HTR-8/SVneo (cell line): ENCODE measurements at regions not wholly inside any gene's neighbourhood (a gene's known extent, or its start where the extent isn't known, plus 50 kb on each side); places are given as distances from the start of the nearest gene placed in this dataset.
A peak's percentile ranks its signal among the peaks of the same experiment; 100 is the strongest.

Experiments used
- DNase-seq: peaks from one replicate; pipeline ENCODE4 v3.0.0; 2011; ENCODE audit warnings: low spot score, mixed read lengths; ENCODE audit not compliant: insufficient read length
- FAIRE-seq: peaks from 2 replicates; lab custom pipeline; 2011; peaks lifted over from hg19 to GRCh38; lab: Jason Lieb, UNC

GRCh38 chr12:4223273-4223845 is 50.2 kb upstream of the CCND2 start:
- no peak for FAIRE-seq
- no peak for DNase-seq

GRCh38 chr12:4221258-4221620 is 52.3 kb upstream of the CCND2 start:
- no peak for DNase-seq

DNA sequence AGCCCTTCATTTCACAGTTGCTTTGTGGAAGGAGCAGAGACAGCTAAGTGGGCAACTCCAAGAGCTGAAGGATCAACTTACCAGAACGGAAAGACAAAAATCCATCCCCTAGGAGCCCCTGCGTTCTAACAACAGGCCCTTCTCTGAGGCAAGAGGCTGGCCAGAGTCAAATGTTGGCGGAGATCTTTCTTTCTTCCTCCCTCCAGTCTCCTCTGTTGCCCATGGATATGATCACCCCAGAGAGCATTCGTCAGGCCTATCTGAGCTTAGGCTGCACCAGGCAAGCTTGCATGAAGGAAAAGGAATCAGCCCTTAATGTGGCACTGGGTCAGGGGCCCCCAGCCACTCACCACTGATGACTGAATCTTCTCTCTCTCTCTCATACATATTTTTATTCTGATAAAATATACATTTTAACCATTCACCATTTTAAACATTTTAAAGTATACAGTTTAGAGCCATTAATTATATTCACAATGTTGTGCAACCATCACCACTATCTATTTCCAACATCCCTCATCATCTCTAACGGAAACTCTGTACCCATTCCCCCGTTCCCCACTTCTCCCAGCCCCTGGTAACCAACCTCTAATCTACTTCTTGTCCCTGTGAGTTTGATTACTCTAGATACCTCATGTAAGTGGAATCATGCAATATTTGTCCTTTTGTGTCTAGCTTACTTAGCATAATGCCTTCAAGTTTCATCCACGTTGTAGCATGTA is 52.9 kb upstream of the CCND2 start:
- FAIRE-seq, result no peak
- DNase-seq, result no peak

More at GRCh38 chr12:4221258-4221620, 52.3 kb upstream of the CCND2 start:
- FAIRE-seq, result no peak

DNA sequence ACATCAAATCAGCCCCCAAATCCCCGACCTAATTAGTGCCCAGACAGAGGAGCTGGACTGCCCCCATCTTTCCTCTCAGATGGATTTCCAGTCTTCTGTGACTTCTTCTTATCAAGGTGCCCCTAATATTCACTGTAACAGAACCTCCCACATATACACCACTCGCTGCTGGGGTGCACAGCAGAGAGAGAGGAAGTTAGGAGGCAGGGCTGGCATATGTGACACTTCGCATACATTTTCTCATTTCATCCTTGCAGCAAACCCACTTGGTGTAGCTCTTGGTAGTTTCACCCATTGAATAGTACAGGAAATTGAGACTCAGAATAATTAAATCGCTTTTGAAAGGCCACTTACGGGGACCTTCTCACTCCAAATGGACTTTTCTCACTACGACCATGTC is 56.5 kb upstream of the CCND2 start:
- no peak for FAIRE-seq
- no peak for DNase-seq

- DNase-seq (no peak), FAIRE-seq (no peak)
These were observed 57.2 kb upstream of the CCND2 start for GRCh38 chr12:4216187-4216927.

- DNase-seq, result no peak
- no peak for FAIRE-seq
These were observed 58.1 kb upstream of the CCND2 start for GRCh38 chr12:4215229-4216186.

DNA sequence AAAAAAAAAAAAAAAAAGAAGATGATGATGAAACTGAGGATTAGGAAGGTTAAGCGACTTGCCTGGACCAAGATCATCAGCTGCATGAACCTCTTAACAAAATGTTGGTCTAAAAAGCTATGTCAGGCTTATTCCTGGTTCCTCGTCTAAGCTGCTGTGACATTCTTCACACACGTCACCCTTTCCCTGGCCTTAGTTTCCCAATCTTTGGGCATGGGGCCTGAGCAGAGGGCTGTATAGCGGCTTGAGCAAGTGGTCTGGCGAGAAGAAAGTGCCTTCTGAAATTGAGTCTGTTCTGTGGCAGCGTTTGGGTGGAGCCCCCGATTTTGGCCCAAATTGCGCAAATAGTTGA is 58.7 kb upstream of the CCND2 start:
- no peak for DNase-seq

DNA sequence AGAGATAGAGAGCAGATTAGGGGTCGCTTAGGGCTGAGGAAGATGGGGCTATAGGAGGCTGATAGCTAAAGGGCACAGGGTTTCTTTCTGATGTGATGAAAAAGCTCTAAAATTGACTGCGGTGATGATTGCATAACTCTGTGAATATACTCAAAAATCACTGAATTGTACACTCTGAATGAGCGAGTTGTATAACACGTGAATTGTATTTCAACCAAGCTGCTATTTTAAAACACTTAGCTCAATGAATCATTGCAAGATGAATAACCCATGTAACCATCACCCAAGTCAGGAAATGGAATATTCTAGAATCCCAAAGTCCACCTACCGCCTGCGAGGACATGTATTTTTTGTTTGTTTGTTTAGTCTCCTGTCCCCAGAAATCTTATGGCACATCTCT is 60.1 kb upstream of the CCND2 start:
- DNase-seq, result no peak
- FAIRE-seq, result no peak

More for the DNA sequence above, 58.7 kb upstream of the CCND2 start:
- no peak for FAIRE-seq

DNA sequence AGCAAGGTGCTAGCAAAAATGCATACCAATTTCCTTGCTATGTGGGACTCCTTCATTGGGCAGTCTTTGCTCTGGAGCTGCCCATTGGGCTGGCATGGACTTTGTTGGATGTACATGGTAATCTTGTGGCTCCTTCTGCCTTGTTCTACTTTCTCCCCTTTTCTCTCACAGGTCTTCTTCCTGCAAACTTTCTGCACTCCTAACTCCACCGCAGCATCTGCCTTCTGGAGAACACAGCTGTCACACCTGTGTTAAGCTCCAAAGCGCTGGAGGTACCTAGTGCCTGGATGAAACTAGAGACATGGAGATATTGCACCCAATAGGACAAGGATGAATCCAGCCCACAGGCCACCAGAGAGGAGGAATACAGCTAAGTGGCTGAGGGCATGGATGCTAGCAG is 60.7 kb upstream of the CCND2 start:
- no peak for DNase-seq
- no peak for FAIRE-seq

GRCh38 chr12:4211372-4211771 is 62.2 kb upstream of the CCND2 start:
- DNase-seq (no peak), FAIRE-seq (peak; percentile 23)

DNA sequence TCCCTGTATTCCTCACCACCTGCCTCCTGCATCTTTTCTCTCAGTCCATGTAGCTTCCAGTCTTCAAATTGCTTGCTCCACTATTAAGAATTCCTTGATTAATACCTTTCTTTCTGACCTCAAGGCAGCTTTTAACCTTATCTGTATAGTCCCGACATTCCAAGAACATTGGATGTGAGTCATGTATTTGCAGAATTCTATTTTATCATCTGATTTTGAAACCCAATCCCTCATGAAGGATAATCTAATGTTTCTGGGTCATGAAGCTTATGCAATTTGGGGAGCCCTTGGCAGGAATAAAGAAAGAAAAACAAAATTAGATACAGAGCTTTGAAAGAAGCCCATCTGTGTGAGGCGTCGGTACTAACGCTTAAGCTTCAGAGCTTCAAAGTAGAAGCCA is 63.4 kb upstream of the CCND2 start:
- no peak for FAIRE-seq
- DNase-seq, result no peak

GRCh38 chr12:4206470-4206869 is 67.1 kb upstream of the CCND2 start:
- no peak for FAIRE-seq
- no peak for DNase-seq

DNA sequence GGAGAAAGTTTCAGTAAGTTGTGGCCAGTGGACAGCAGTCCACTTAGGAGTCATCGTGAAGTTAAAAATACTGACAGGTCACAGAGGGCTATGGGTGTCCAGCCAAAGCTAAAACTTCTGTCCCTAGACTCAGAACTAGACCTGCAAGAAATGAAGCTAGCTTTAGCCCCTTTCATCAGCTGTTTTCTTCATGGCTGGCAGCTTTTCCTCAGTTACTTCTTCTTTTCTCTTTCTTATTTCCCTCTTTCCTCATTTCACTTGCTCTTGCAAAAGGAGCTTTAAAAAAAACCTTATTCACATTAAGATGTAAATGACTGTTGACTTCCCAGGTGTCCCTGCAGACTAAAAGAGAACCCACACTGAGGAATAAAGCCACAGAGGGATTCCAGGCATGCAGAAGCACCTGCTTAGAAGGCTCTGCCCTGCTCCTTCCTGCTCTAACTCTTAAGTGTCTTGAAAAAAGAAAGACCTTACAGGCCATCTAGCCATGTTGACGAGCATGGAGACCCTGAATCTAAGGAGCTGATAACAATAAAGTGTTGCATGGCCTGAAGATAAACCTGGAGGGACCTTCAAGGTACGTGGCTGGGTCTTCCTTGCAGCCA is 69.7 kb upstream of the CCND2 start:
- FAIRE-seq (no peak), DNase-seq (no peak)

- peak; percentile 63 for FAIRE-seq
- DNase-seq, result no peak
These were observed 70.6 kb upstream of the CCND2 start for GRCh38 chr12:4202918-4203317.

DNA sequence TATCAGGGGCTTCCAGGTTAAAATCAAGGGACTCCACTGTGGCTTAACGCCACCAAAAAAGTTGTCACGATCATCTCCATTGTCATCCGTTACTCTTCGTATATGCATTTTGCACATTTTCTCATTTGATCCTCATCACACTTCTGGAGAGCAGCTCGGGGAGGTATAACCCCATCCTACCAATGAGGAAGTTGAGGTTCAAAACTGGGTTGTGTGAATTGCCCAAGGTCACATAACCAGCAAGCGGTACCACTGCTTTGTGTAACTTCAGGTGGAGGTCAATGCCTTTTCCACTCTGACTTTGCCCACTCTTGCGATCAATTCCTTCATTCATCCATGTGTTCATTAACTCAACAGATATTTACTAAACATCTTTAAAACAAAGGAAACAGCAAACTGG is 71.1 kb upstream of the CCND2 start:
- FAIRE-seq (no peak), DNase-seq (no peak)

DNA sequence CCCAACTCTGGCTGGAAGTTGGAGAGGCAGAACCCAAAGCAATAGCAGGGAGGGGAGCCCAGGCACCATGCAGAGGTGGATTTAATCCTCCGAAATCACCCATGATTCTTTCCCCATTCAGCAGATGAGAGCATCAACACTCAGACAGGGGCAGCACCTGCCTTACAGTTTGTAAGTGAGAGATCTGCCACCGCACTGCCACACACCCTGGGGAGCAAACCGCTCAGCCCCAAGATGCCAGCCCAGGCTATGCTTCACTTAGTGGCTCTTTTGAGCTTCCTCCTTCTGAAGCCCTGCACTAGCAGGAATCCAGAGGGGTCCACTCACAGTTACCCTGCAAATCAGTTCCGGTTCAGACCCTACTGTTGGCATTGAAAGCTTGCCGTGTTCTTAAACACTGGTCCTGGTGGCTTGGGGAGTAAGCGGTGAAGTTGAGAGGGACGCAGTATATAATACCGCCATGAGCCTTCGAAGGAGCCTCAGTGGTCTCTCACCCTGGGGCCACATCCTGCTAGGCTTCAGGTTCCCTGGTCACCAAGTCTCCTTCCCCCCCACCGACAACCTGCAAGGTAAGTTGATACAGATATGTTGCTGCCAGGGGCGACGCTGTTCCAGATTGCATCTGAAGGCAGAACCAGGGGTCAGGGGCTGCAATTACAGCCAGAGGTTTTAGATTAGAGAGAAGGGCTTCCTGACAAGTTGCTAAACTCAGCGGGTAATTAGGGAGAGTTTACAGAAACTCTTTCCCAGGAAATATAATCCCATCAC is 72.0 kb upstream of the CCND2 start:
- no peak for FAIRE-seq
- DNase-seq, result no peak

DNA sequence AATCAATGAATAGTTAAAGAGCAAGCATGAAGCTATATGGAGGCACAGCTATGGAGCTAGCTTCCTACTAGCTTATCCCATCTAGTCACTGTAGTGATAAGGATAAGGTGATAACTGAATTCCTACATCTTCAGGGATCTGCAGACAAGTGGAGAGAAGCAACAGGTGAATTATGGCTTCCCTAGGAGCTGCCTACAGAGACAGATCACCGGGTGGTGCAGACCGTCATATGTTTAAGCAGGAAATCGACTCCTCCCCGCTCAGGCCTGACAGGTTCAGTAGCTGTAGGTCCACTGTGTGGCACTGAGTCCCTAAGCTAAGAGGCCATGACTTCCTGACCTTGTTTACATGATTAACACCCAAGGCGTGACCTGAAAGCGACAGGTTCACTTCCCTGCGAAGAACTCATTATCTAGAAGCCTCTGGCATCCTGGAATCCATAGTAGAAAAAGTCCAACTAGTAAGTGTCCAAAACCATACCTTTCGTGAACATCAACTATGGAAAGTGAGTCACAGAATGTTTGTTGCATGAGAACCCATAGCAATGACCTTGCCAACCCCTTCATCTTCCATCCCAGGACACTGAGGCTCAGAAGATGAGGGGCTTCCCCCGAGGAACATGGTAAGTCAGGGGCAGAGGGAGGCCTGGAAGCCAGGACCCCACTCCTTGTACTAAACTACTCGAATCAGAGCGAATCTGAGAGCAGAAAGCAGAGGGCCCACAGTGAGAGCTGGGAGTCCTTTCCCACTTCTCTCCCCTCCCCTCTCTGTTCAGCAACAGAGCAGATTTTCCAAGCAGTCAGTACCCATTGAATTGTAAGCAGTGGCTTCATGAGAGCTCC is 75.4 kb upstream of the CCND2 start:
- no peak for DNase-seq
- no peak for FAIRE-seq

GRCh38 chr12:4196805-4197420 is 76.6 kb upstream of the CCND2 start:
- FAIRE-seq, result no peak
- no peak for DNase-seq
